ENCODE measurements at regions not wholly inside any gene's neighbourhood (a gene's known extent, or its start where the extent isn't known, plus 50 kb on each side); places are given as distances from the start of the nearest gene placed in this dataset.

GRCh38 chr17:15007147-15007553, 258.0 kb downstream of the PMP22 start:
- H3K4me3 ChIP-seq (ENCODE audit: low read length), result no peak overlapping the region
- no peaks in the 10 kb centered on the region for H3K4me1 ChIP-seq (ENCODE audit: low read length)
- no peaks in the 10 kb centered on the region for H3K9me3 ChIP-seq (replicated peaks; ENCODE audit: insufficient read depth, low read length)
- H3F3A ChIP-seq (ENCODE audit: insufficient read depth, low read length), result no peaks in the 10 kb centered on the region
- H2AFZ ChIP-seq (ENCODE audit: low read length), result no peak overlapping the region
- H3K9ac ChIP-seq (ENCODE audit: low read length), result no peak overlapping the region
- no peak for DNase-seq
- no peaks in the 10 kb centered on the region for H3K27me3 ChIP-seq (replicated peaks; ENCODE audit: insufficient read depth, low read length)
- H4K20me1 ChIP-seq (ENCODE audit: insufficient read depth, low read length), result no peaks in the 10 kb centered on the region
- H3K9me2 ChIP-seq (replicated peaks; ENCODE audit: insufficient read depth, low read length), result no peaks in the 10 kb centered on the region
- no peaks in the 10 kb centered on the region for H3K79me2 ChIP-seq (ENCODE audit: low read length)
- H3K4me2 ChIP-seq (ENCODE audit: low read depth, low read length), result no peak overlapping the region
- H3K27ac ChIP-seq (ENCODE audit: low read length), result no peak overlapping the region
- H3K36me3 ChIP-seq (replicated peaks; ENCODE audit: insufficient read depth, low read length), result no peaks in the 10 kb centered on the region
- no peak for TF ChIP-seq EZH2 (optimal IDR thresholded peaks at IDR 0.05; ENCODE audit: low read depth, low read length)
- TF ChIP-seq EZH2phosphoT487 (IDR thresholded peaks at IDR 0.05; ENCODE audit: low read length), result no peak
- TF ChIP-seq, protein P1, sequence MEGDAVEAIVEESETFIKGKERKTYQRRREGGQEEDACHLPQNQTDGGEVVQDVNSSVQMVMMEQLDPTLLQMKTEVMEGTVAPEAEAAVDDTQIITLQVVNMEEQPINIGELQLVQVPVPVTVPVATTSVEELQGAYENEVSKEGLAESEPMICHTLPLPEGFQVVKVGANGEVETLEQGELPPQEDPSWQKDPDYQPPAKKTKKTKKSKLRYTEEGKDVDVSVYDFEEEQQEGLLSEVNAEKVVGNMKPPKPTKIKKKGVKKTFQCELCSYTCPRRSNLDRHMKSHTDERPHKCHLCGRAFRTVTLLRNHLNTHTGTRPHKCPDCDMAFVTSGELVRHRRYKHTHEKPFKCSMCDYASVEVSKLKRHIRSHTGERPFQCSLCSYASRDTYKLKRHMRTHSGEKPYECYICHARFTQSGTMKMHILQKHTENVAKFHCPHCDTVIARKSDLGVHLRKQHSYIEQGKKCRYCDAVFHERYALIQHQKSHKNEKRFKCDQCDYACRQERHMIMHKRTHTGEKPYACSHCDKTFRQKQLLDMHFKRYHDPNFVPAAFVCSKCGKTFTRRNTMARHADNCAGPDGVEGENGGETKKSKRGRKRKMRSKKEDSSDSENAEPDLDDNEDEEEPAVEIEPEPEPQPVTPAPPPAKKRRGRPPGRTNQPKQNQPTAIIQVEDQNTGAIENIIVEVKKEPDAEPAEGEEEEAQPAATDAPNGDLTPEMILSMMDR (IDR thresholded peaks at IDR 0.05; ENCODE audit: low read length), result no peak

DNA sequence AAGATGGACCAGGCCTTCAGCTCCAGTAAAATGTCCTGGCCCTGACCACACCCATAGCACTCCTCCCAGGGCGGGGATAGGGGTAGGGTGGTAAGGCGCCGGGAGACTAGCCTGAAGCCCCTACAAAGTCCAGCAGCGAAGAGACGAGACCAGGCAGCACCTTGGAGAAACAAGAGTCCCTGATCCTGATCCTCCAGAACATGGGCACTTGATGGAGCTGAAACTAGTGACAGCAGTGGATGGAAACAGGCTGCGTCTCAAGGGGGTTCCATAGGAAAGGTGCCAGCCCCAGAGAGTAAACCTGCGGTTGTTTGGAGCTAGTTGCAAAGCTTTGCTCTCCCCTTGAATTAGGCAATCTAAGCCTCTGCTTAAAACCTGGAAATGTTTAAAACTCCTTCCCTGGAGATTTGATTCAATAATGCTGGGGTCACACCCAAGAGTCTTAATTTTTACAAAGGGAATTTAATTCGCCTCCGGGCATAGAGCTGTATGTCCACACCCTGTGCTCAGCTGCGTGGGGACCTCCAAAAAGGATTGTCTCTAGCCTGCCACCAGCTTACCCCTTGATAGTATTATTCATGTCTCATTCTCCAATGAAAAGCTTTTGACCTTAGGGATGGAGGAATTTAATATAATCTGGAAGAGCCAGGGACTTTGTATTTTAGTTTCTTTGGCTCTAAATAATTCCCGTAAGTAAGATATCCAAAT, 258.6 kb downstream of the PMP22 start:
- Histone ChIP-seq H3K4me1 (ENCODE audit: low read length) (no peaks in the 10 kb centered on the region), H3K9me3 (replicated peaks; ENCODE audit: insufficient read depth, low read length) (no peaks in the 10 kb centered on the region), H3K27me3 (replicated peaks; ENCODE audit: insufficient read depth, low read length) (no peaks in the 10 kb centered on the region), H3K4me2 (ENCODE audit: low read depth, low read length) (no peak overlapping the region), H3F3A (ENCODE audit: insufficient read depth, low read length) (no peaks in the 10 kb centered on the region), H3K4me3 (ENCODE audit: low read length) (no peak overlapping the region), H3K36me3 (replicated peaks; ENCODE audit: insufficient read depth, low read length) (no peaks in the 10 kb centered on the region), H4K20me1 (ENCODE audit: insufficient read depth, low read length) (no peaks in the 10 kb centered on the region), H3K79me2 (ENCODE audit: low read length) (no peaks in the 10 kb centered on the region), H3K27ac (ENCODE audit: low read length) (no peak overlapping the region), H3K9me2 (replicated peaks; ENCODE audit: insufficient read depth, low read length) (no peaks in the 10 kb centered on the region), H3K9ac (ENCODE audit: low read length) (no peak overlapping the region), H2AFZ (ENCODE audit: low read length) (no peak overlapping the region)
- no peak for DNase-seq
- TF ChIP-seq EZH2phosphoT487 (IDR thresholded peaks at IDR 0.05; ENCODE audit: low read length), result no peak
- TF ChIP-seq, protein P1 (IDR thresholded peaks at IDR 0.05; ENCODE audit: low read length), result no peak
- TF ChIP-seq EZH2 (optimal IDR thresholded peaks at IDR 0.05; ENCODE audit: low read depth, low read length), result no peak

GRCh38 chr17:15000661-15001060, 264.5 kb downstream of the PMP22 start:
- no peak overlapping the region for H3K9ac ChIP-seq (ENCODE audit: low read length)
- no peak overlapping the region for H3K4me2 ChIP-seq (ENCODE audit: low read depth, low read length)
- no peaks in the 10 kb centered on the region for H3K79me2 ChIP-seq (ENCODE audit: low read length)
- H2AFZ ChIP-seq (ENCODE audit: low read length), result no peak overlapping the region
- H3K4me3 ChIP-seq (ENCODE audit: low read length), result no peak overlapping the region
- no peaks in the 10 kb centered on the region for H3K36me3 ChIP-seq (replicated peaks; ENCODE audit: insufficient read depth, low read length)
- H3K4me1 ChIP-seq (ENCODE audit: low read length), result no peaks in the 10 kb centered on the region
- DNase-seq, result no peak
- TF ChIP-seq, protein P1 (IDR thresholded peaks at IDR 0.05; ENCODE audit: low read length), result no peak
- TF ChIP-seq EZH2 (optimal IDR thresholded peaks at IDR 0.05; ENCODE audit: low read depth, low read length) (no peak), EZH2phosphoT487 (IDR thresholded peaks at IDR 0.05; ENCODE audit: low read length) (no peak)
- H3K27me3 ChIP-seq (replicated peaks; ENCODE audit: insufficient read depth, low read length), result no peaks in the 10 kb centered on the region
- H4K20me1 ChIP-seq (ENCODE audit: insufficient read depth, low read length), result no peaks in the 10 kb centered on the region
- no peaks in the 10 kb centered on the region for H3K9me3 ChIP-seq (replicated peaks; ENCODE audit: insufficient read depth, low read length)
- no peaks in the 10 kb centered on the region for H3K9me2 ChIP-seq (replicated peaks; ENCODE audit: insufficient read depth, low read length)
- no peak overlapping the region for H3K27ac ChIP-seq (ENCODE audit: low read length)
- no peaks in the 10 kb centered on the region for H3F3A ChIP-seq (ENCODE audit: insufficient read depth, low read length)
